Ovary (tissue), 7 donors: ENCODE measurements at regions not wholly inside any gene's neighbourhood (a gene's known extent, or its start where the extent isn't known, plus 50 kb on each side); places are given as distances from the start of the nearest gene placed in this dataset.

Experiments used
- DNase-seq, 5 donors: peaks; one replicate each; pipeline ENCODE4 v3.0.0-alpha.2; 2019 to 2020
- H3K27ac ChIP-seq, 2 donors: fragments of 200-600 bp; one replicate each; pipeline versions ENCODE4 v1.5.1 to v1.8.0; 2019 to 2022
- H3K27me3 ChIP-seq: fragments of 200-600 bp; one replicate; pipeline ENCODE4 v1.8.0; 2022
- H3K36me3 ChIP-seq: fragments of 200-600 bp; sonication (generic); one replicate; pipeline ENCODE4 v1.5.1; 2019
- H3K4me1 ChIP-seq: one replicate; pipeline ENCODE4 v1.8.1; 2013; ENCODE audit warnings: mild to moderate bottlenecking, moderate library complexity; ENCODE audit not compliant: insufficient read depth
- H3K4me3 ChIP-seq: fragments of 200-600 bp; sonication (generic); one replicate; pipeline ENCODE4 v1.5.1; 2017
- H3K9me3 ChIP-seq, 2 donors: fragments of 200-600 bp in 1 of 2; sonication (generic) in 1 of 2; one replicate each; pipeline versions ENCODE4 v1.5.1 to v1.8.1; 2013 to 2019; ENCODE audit warnings: mild to moderate bottlenecking in 1 of 2, moderate library complexity in 1 of 2
- EP300 ChIP-seq: sonication (generic); formaldehyde crosslinking; IDR thresholded peaks from one replicate; pipeline ENCODE4 v1.6.1; 2017; ENCODE audit warnings: antibody characterized with exemption
- POLR2A ChIP-seq: fragments of 450-650 bp; IDR thresholded peaks from one replicate; pipeline ENCODE4 v1.6.1; 2017; ENCODE audit warnings: antibody characterized with exemption, mild to moderate bottlenecking, moderate library complexity
- WGBS, 3 donors: extraction: QIAGEN DNeasy Blood & Tissue Kit in 1 of 3; methylation state at CpG; one replicate each; pipeline versions ENCODE4 v1.1.5 to v1.1.7; 2013 to 2017; 5-methylcytosine and 5-hydroxymethylcytosine counted together
- intact Hi-C, 4 donors: fragments of 100-400 bp; cut with DNase I; formaldehyde crosslinking; loops; one replicate each; pipeline versions ENCODE4 v1.11.0 to v1.15.1; 2022 to 2023
- TF ChIP-seq, protein P1 (sequence below), 3 donors: fragments of 450-650 bp in 2 of 3; fragments of 200-600 bp in 1 of 3; IDR thresholded peaks; one replicate each; pipeline versions ENCODE4 v1.5.1 to v1.8.0; 2016 to 2022; ENCODE audit warnings: antibody characterized with exemption in 3 of 3, mild to moderate bottlenecking in 1 of 3
- donor health status: DM: no; HTN: no; CAD: no; lungs with moderate emphysema.
- donor health status: DM: no; HTN: no; CAD: no.
- donor health status: Bipolar disorder and iron deficiency.
- donor health status: DM: no; HTN: no; CAD: no.
- donor health status: DM: yes; HTN: yes; CAD: no.

DNA sequence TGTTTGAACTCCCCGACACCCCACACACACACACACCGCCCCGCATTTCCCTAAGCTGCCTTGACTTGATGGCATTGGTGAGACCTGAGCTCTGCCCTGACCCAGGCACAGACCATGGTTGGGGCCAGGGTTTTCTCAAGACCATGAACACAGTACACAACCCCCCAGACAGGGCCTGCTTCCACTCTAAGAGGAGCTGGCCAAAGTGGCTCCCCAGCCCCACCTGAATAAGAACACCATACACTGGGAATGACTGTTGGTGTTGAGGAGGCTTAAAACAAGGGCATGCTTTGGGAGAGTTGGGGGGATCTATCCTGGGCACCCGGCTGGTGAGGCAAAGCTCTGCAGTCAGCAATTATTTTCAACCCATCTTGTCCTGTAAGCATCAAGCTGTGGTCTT is 77.6 kb upstream of the SYT6 start:
- no peaks in the 10 kb centered on the region for H3K27me3 ChIP-seq
- H3K9me3 ChIP-seq = no peaks in the 10 kb centered on the region
- intact Hi-C loops = no loop called here
- no peaks in the 10 kb centered on the region for H3K4me1 ChIP-seq
- no peaks in the 10 kb centered on the region for H3K36me3 ChIP-seq
- no peak for DNase-seq
- 95 to 98% (median 96%) methylated on average over 4 of the region's 4 CpGs for WGBS, 3 donors
- no peak overlapping the region for H3K27ac ChIP-seq
- TF ChIP-seq POLR2A (no peak), EP300 (no peak)
- TF ChIP-seq, protein P1, sequence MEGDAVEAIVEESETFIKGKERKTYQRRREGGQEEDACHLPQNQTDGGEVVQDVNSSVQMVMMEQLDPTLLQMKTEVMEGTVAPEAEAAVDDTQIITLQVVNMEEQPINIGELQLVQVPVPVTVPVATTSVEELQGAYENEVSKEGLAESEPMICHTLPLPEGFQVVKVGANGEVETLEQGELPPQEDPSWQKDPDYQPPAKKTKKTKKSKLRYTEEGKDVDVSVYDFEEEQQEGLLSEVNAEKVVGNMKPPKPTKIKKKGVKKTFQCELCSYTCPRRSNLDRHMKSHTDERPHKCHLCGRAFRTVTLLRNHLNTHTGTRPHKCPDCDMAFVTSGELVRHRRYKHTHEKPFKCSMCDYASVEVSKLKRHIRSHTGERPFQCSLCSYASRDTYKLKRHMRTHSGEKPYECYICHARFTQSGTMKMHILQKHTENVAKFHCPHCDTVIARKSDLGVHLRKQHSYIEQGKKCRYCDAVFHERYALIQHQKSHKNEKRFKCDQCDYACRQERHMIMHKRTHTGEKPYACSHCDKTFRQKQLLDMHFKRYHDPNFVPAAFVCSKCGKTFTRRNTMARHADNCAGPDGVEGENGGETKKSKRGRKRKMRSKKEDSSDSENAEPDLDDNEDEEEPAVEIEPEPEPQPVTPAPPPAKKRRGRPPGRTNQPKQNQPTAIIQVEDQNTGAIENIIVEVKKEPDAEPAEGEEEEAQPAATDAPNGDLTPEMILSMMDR (IDR thresholded peaks at IDR 0.05) = no peak
- no peak overlapping the region for H3K4me3 ChIP-seq

DNA sequence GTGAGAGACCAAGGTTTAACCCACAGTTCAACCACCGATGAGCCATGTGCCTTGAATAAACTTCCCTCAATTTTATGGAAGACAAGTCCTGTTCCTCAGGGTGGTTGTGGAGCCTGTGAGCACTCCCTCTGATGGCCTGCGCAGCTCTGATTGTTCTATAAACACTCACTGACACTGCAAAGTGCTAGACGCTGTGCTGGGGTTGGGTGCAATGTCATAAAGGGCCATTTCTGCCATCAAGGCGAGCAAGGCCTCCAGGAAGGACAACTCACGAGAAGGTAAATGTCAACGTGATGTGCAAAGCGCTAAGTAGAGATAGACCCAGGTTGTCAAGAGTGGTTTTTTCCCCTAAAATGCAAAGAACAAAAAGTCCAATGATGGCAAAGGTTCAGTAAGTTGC is 75.7 kb upstream of the SYT6 start:
- no peak overlapping the region for H3K27ac ChIP-seq
- H3K4me1 ChIP-seq = peaks cover 5% of the 10 kb centered on the region
- TF ChIP-seq POLR2A (no peak), EP300 (no peak)
- TF ChIP-seq, protein P1 (IDR thresholded peaks at IDR 0.05) = no peak
- H3K27me3 ChIP-seq = no peaks in the 10 kb centered on the region
- H3K4me3 ChIP-seq = no peak overlapping the region
- DNase-seq = no peak
- no peaks in the 10 kb centered on the region for H3K9me3 ChIP-seq
- no peaks in the 10 kb centered on the region for H3K36me3 ChIP-seq
- intact Hi-C loops = no loop called here
- 93 to 96% (median 96%) methylated on average over 7 of the region's 7 CpGs for WGBS, 3 donors

DNA sequence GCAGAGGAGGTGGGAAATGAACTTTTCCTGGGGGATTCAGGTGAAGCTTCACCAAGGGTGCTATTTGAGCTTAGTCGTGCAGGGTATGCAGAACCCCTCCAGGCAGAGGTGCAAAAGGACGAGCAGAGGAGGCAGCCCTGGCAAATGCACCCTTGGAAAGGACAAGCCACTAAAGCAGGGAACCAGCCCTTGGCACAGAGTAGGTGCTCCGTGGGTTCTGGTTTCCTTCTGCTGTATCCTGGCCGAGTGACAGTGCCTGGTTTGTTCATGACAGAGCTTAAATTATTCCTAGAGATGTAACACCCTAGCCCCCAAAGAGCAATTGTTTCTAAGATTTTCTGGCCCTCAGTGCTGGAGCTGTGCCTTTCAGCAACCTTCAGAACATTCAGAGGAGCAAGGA is 73.4 kb upstream of the SYT6 start:
- WGBS, 3 donors = 85 to 92% (median 89%) methylated on average over 4 of the region's 4 CpGs
- Histone ChIP-seq H3K27ac (no peak overlapping the region), H3K27me3 (no peaks in the 10 kb centered on the region), H3K36me3 (no peaks in the 10 kb centered on the region), H3K9me3 (no peaks in the 10 kb centered on the region), H3K4me1 (peaks cover 6% of the 10 kb centered on the region), H3K4me3 (no peak overlapping the region)
- intact Hi-C loops = no loop called here
- no peak for DNase-seq
- TF ChIP-seq POLR2A (no peak), EP300 (no peak)
- TF ChIP-seq, protein P1 (IDR thresholded peaks at IDR 0.05) = no peak

DNA sequence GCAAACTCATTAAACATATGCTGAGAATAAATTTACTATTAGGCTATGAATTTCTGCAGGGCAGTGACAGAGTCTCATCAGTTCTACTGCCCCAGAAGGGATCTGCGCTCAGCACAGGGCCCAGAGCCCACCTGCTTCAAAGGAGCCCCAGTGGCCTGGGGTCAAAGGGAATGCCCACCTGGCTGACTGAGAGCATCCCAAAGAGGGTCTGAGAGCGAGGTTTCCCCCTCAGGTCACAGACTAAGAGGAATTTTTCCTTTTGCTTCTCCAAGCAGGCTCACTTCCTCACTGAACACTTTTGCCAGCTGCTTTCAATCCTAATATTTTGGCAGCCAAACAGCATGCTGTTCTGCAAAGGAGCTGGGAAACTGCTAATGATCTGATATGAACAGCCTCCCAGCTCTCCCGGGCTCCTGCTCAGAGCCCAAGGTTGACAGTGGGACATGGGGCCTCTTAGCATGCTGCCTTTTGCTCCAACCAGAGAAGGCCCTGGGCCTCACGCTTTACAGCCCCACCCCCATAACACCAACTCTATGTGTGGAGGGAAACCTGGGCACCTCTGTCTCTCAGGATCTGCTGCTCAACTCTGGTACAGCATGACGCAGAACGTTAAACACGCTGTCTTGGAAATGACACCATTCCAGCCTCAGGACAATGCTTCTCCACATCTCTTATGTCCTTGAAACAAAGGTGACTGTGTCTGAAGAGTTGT is 70.7 kb upstream of the SYT6 start:
- H3K9me3 ChIP-seq = no peaks in the 10 kb centered on the region
- no peak overlapping the region for H3K4me3 ChIP-seq
- peaks cover 9% of the 10 kb centered on the region for H3K4me1 ChIP-seq
- no peaks in the 10 kb centered on the region for H3K36me3 ChIP-seq
- intact Hi-C loops = no loop called here
- DNase-seq = peak; percentile 45 to 61 (median 52)
- no peak for TF ChIP-seq EP300
- no peak for TF ChIP-seq POLR2A
- TF ChIP-seq, protein P1 (IDR thresholded peaks at IDR 0.05) = no peak
- H3K27me3 ChIP-seq = no peaks in the 10 kb centered on the region
- no peak overlapping the region for H3K27ac ChIP-seq
- 30 to 44% (median 33%) methylated on average over 7 of the region's 7 CpGs for WGBS, 3 donors
